HFF-Myc (cell line): ENCODE measurements at regions not wholly inside any gene's neighbourhood (a gene's known extent, or its start where the extent isn't known, plus 50 kb on each side); places are given as distances from the start of the nearest gene placed in this dataset.

Source experiments
- DNase-seq: peaks from one replicate; pipeline ENCODE4 v3.0.0-alpha.2; 2011; ENCODE audit warnings: low read depth; ENCODE audit errors: extremely low read depth
- H3K4me3 ChIP-seq: replicated peaks from 2 replicates; pipeline ENCODE4 v1.5.1; 2011; ENCODE audit warnings: low read depth, mild to moderate bottlenecking, control low read depth, low read length
- CTCF ChIP-seq: IDR thresholded peaks from 2 replicates; pipeline ENCODE4 v1.5.1; 2012; ENCODE audit warnings: mild to moderate bottlenecking, low read depth, low read length, control low read depth; ENCODE audit errors: missing control alignments

DNA sequence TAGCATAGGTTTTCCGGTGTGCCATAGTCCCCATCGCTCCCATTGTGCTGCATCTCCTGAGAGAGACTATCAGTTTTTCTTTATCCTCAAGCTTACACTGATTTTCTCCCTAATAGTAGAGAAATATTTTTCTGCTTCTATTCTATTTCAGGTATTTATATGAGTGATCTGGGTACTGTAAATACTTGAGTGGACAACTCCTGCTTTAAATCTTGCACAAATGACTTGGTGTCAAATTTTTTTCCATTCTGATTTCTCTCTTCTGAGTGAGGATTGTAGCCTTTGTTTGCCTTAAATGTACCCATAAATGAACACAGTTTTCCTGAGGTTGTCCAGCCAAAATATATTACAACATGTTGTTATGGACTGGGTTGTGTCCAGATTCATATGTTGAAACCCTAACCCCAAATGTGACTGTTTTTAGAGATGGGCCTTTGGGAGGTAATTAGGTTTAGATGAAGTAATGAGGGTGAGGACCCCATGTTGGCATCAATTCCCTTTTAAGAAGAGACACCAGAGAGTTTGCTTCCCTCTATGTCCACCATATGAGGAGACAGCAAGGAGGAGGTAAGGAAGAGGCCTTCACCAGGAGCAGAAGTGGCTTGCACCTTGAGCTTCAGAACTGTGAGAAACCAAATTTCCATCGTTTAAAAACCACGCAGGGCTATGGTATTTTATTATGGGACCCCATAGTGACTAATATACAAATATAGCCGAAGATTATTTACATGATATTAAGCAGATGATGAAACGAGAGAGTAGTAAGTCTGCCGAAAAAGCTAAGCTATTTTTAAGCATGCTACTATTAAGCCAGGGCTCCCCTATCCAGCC is 336.4 kb upstream of the MPDZ start:
- H3K4me3 ChIP-seq, result no peak overlapping the region
- no peak for TF ChIP-seq CTCF

GRCh38 chr9:13614060-13614459 is 334.6 kb upstream of the MPDZ start:
- no peak overlapping the region for H3K4me3 ChIP-seq
- DNase-seq, result no peak
- TF ChIP-seq CTCF, result no peak

More for the DNA sequence above, 336.4 kb upstream of the MPDZ start:
- DNase-seq, result no peak

DNA sequence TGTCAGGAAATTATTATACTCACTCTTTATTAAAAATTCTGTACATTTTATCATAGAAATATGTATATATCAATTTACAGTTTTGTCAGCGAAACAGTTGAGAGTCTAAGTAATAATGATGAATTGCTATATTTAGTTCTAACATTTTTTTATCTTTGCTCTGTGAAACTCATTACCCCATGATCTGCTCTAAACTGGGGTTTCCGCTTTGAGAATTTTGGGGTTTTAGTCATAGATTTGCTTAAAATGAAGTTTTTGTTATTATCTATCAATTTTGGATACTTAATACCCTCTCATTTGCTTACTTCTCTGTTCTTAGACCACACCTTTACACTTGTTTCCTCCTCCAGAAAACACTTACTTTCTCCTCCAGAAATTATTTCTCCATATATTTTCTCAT is 333.8 kb upstream of the MPDZ start:
- TF ChIP-seq CTCF, result no peak
- no peak for DNase-seq
- H3K4me3 ChIP-seq, result no peak overlapping the region

GRCh38 chr9:13608451-13608850 is 329.0 kb upstream of the MPDZ start:
- no peak for DNase-seq
- no peak overlapping the region for H3K4me3 ChIP-seq
- no peak for TF ChIP-seq CTCF

DNA sequence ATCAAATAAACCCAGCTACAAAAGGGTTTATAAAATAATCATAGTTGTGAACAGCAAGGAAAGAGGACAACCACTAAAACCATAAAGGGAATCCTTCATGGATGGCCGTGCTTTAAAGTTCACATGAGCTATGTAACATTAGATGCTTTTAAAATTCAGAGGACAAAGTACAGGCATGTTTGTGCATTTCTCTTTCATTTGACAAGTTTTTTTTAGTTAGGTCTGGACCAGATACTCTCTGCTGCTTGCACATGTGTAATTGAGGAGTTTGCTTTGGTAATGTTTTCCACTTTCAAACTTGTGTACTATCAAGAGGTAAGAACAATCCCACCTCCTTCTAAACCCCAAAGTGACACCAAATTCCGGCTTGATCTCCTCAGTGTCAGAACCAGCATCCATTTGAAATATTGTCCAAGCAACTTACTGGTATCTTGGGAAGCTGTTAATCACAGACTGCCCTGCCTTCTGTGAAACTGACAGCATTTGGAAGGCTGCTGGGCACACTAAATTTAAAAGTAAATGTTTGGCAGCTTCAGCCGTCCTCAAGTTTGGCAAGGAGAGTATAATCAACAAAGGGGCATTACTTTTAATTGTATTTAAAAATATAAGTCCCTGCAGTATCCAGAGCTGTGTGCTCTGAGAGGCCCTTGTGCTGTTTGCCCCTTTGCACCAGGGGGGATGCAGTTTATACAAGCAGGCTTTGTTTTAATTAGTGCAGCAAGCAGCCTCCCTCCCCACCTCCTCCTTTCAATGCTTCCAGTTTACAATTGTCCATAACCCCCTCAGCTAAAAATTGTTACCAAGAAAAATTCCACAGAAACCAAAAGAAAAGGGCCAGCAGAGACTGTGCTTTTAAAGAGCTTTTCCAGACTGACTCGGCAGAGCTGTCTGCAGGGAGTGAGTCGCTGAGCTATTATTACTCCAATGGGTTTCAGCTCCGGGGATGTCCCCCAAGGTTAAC is 328.3 kb upstream of the MPDZ start:
- no peak for TF ChIP-seq CTCF
- DNase-seq, result no peak
- no peak overlapping the region for H3K4me3 ChIP-seq

GRCh38 chr9:13606586-13606985 is 327.1 kb upstream of the MPDZ start:
- no peak overlapping the region for H3K4me3 ChIP-seq
- no peak for TF ChIP-seq CTCF
- DNase-seq, result no peak
